GM18505 (cell line): ENCODE measurements at regions not wholly inside any gene's neighbourhood (a gene's known extent, or its start where the extent isn't known, plus 50 kb on each side); places are given as distances from the start of the nearest gene placed in this dataset.

Source experiments
- ATAC-seq: cut with Tn5 transposase; IDR thresholded peaks from one replicate; pipeline ENCODE4 v1.9.1; 2021; ENCODE audit not compliant: unreplicated experiment
- POLR2A ChIP-seq: IDR thresholded peaks from 4 replicates; pipeline ENCODE4 v1.6.1; 2011; ENCODE audit warnings: borderline replicate concordance; ENCODE audit not compliant: insufficient read depth, insufficient read length; ENCODE audit errors: extremely low read depth

- TF ChIP-seq POLR2A: no peak
- ATAC-seq: no peak
These were observed 1170.9 kb downstream of the SORCS1 start for GRCh38 chr10:105993609-105994008.

GRCh38 chr10:105992928-105993327, 1171.6 kb downstream of the SORCS1 start:
- no peak for TF ChIP-seq POLR2A
- ATAC-seq: no peak

- no peak for TF ChIP-seq POLR2A
These were observed 1174.0 kb downstream of the SORCS1 start for GRCh38 chr10:105990529-105990928.

GRCh38 chr10:105989995-105990394, 1174.5 kb downstream of the SORCS1 start:
- no peak for ATAC-seq
- no peak for TF ChIP-seq POLR2A

More at GRCh38 chr10:105990529-105990928, 1174.0 kb downstream of the SORCS1 start:
- no peak for ATAC-seq

- ATAC-seq: no peak
- no peak for TF ChIP-seq POLR2A
These were observed 1175.7 kb downstream of the SORCS1 start for GRCh38 chr10:105988848-105989247.

- TF ChIP-seq POLR2A: no peak
- no peak for ATAC-seq
These were observed 1177.4 kb downstream of the SORCS1 start for GRCh38 chr10:105986912-105987635.

- ATAC-seq: no peak
- no peak for TF ChIP-seq POLR2A
These were observed 1178.0 kb downstream of the SORCS1 start for GRCh38 chr10:105986486-105986885.

- ATAC-seq: no peak
- TF ChIP-seq POLR2A: no peak
These were observed 1181.8 kb downstream of the SORCS1 start for GRCh38 chr10:105982735-105983134.

- ATAC-seq: no peak
- TF ChIP-seq POLR2A: no peak
These were observed 1182.8 kb downstream of the SORCS1 start for GRCh38 chr10:105981679-105982078.

- no peak for TF ChIP-seq POLR2A
- ATAC-seq: no peak
These were observed 1189.6 kb downstream of the SORCS1 start for GRCh38 chr10:105974803-105975456.

GRCh38 chr10:105973902-105974301, 1190.6 kb downstream of the SORCS1 start:
- ATAC-seq: no peak
- no peak for TF ChIP-seq POLR2A

GRCh38 chr10:105973360-105973759, 1191.1 kb downstream of the SORCS1 start:
- TF ChIP-seq POLR2A: no peak
- no peak for ATAC-seq

GRCh38 chr10:105971460-105971859, 1193.0 kb downstream of the SORCS1 start:
- no peak for TF ChIP-seq POLR2A
- no peak for ATAC-seq

- TF ChIP-seq POLR2A: no peak
- ATAC-seq: no peak
These were observed 1194.6 kb downstream of the SORCS1 start for GRCh38 chr10:105969884-105970377.
